ENCODE measurements at regions not wholly inside any gene's neighbourhood (a gene's known extent, or its start where the extent isn't known, plus 50 kb on each side); places are given as distances from the start of the nearest gene placed in this dataset.

- FAIRE-seq (no peak), DNase-seq (no peak)
- TF ChIP-seq CTCF (IDR thresholded peaks at IDR 0.05; ENCODE audit: borderline replicate concordance, extremely low read depth, insufficient read depth): no peak
- intact Hi-C loops (cut with DNase I): no loop called here
- Histone ChIP-seq H3K4me1 (ENCODE audit: control insufficient read depth in 2 of 3, insufficient read depth in 2 of 3, low read depth in 1 of 3, low read length in 3 of 3) (no peaks in the 10 kb centered on the region), H3K4me3 (ENCODE audit: low read length in 3 of 3) (no peak overlapping the region), H3K36me3 (ENCODE audit: control insufficient read depth in 2 of 3, insufficient read depth in 3 of 3, low read length in 3 of 3) (no peaks in the 10 kb centered on the region), H3K27me3 (ENCODE audit: control insufficient read depth, insufficient read depth, low read length) (no peaks in the 10 kb centered on the region), H3K27ac (ENCODE audit: low read depth in 2 of 2, low read length in 2 of 2) (no peak overlapping the region), H3K9me3 (ENCODE audit: control insufficient read depth in 2 of 3, insufficient read depth in 1 of 3, low read length in 3 of 3) (peaks cover 0 to 5% (median 0%) of the 10 kb centered on the region in 3 donors), H3K9ac (ENCODE audit: low read length in 3 of 3) (no peak overlapping the region)
These were observed 111.6 kb downstream of the TENT5A start for GRCh38 chr6:81640891-81641290.

- H3K4me1 ChIP-seq (ENCODE audit: control insufficient read depth in 2 of 3, insufficient read depth in 2 of 3, low read depth in 1 of 3, low read length in 3 of 3): no peaks in the 10 kb centered on the region
- H3K27ac ChIP-seq (ENCODE audit: low read depth in 2 of 2, low read length in 2 of 2): no peak overlapping the region
- H3K9ac ChIP-seq (ENCODE audit: low read length in 3 of 3): no peak overlapping the region
- H3K9me3 ChIP-seq (ENCODE audit: control insufficient read depth in 2 of 3, insufficient read depth in 1 of 3, low read length in 3 of 3): peaks cover 0 to 5% (median 0%) of the 10 kb centered on the region in 3 donors
- no peaks in the 10 kb centered on the region for H3K36me3 ChIP-seq (ENCODE audit: control insufficient read depth in 2 of 3, insufficient read depth in 3 of 3, low read length in 3 of 3)
- FAIRE-seq (no peak), DNase-seq (no peak)
- intact Hi-C loops (cut with DNase I): no loop called here
- no peak for TF ChIP-seq CTCF (IDR thresholded peaks at IDR 0.05; ENCODE audit: borderline replicate concordance, extremely low read depth, insufficient read depth)
- no peaks in the 10 kb centered on the region for H3K27me3 ChIP-seq (ENCODE audit: control insufficient read depth, insufficient read depth, low read length)
- H3K4me3 ChIP-seq (ENCODE audit: low read length in 3 of 3): no peak overlapping the region
These were observed 112.4 kb downstream of the TENT5A start for GRCh38 chr6:81640126-81640525.

GRCh38 chr6:81638366-81638765, 114.1 kb downstream of the TENT5A start:
- no peaks in the 10 kb centered on the region for H3K36me3 ChIP-seq (ENCODE audit: control insufficient read depth in 2 of 3, insufficient read depth in 3 of 3, low read length in 3 of 3)
- H3K27me3 ChIP-seq (ENCODE audit: control insufficient read depth, insufficient read depth, low read length): no peaks in the 10 kb centered on the region
- peaks cover 0 to 5% (median 0%) of the 10 kb centered on the region in 3 donors for H3K9me3 ChIP-seq (ENCODE audit: control insufficient read depth in 2 of 3, insufficient read depth in 1 of 3, low read length in 3 of 3)
- no peaks in the 10 kb centered on the region for H3K4me1 ChIP-seq (ENCODE audit: control insufficient read depth in 2 of 3, insufficient read depth in 2 of 3, low read depth in 1 of 3, low read length in 3 of 3)
- H3K9ac ChIP-seq (ENCODE audit: low read length in 3 of 3): no peak overlapping the region
- DNase-seq: no peak
- intact Hi-C loops (cut with DNase I): no loop called here
- H3K4me3 ChIP-seq (ENCODE audit: low read length in 3 of 3): no peak overlapping the region
- no peak overlapping the region for H3K27ac ChIP-seq (ENCODE audit: low read depth in 2 of 2, low read length in 2 of 2)
- no peak for TF ChIP-seq CTCF (IDR thresholded peaks at IDR 0.05; ENCODE audit: borderline replicate concordance, extremely low read depth, insufficient read depth)
- no peak for FAIRE-seq

- Histone ChIP-seq H3K27me3 (ENCODE audit: control insufficient read depth, insufficient read depth, low read length) (no peaks in the 10 kb centered on the region), H3K27ac (ENCODE audit: low read depth in 2 of 2, low read length in 2 of 2) (no peak overlapping the region), H3K9ac (ENCODE audit: low read length in 3 of 3) (no peak overlapping the region), H3K36me3 (ENCODE audit: control insufficient read depth in 2 of 3, insufficient read depth in 3 of 3, low read length in 3 of 3) (no peaks in the 10 kb centered on the region), H3K9me3 (ENCODE audit: control insufficient read depth in 2 of 3, insufficient read depth in 1 of 3, low read length in 3 of 3) (no peaks in the 10 kb centered on the region), H3K4me3 (ENCODE audit: low read length in 3 of 3) (no peak overlapping the region), H3K4me1 (ENCODE audit: control insufficient read depth in 2 of 3, insufficient read depth in 2 of 3, low read depth in 1 of 3, low read length in 3 of 3) (no peaks in the 10 kb centered on the region)
- no peak for DNase-seq
- FAIRE-seq: no peak
- intact Hi-C loops (cut with DNase I): no loop called here
- TF ChIP-seq CTCF (IDR thresholded peaks at IDR 0.05; ENCODE audit: borderline replicate concordance, extremely low read depth, insufficient read depth): no peak
These were observed 115.4 kb downstream of the TENT5A start for GRCh38 chr6:81636930-81637568.

Data from kidney (tissue), 13 donors.